Loucy (cell line): ENCODE measurements at regions not wholly inside any gene's neighbourhood (a gene's known extent, or its start where the extent isn't known, plus 50 kb on each side); places are given as distances from the start of the nearest gene placed in this dataset.

Experiments
- EZH2phosphoT487 ChIP-seq: fragments of 200-600 bp; IDR thresholded peaks from 2 replicates; pipeline ENCODE4 v1.6.1; 2018; ENCODE audit warnings: antibody characterized with exemption, mild to moderate bottlenecking, moderate library complexity, borderline replicate concordance
- TF ChIP-seq, protein P1 (sequence below): fragments of 200-600 bp; sonication (generic); conservative IDR thresholded peaks from 2 replicates; pipeline ENCODE4 v1.5.1; 2014; ENCODE audit warnings: mild to moderate bottlenecking, antibody characterized with exemption, low read length

- TF ChIP-seq, protein P1, sequence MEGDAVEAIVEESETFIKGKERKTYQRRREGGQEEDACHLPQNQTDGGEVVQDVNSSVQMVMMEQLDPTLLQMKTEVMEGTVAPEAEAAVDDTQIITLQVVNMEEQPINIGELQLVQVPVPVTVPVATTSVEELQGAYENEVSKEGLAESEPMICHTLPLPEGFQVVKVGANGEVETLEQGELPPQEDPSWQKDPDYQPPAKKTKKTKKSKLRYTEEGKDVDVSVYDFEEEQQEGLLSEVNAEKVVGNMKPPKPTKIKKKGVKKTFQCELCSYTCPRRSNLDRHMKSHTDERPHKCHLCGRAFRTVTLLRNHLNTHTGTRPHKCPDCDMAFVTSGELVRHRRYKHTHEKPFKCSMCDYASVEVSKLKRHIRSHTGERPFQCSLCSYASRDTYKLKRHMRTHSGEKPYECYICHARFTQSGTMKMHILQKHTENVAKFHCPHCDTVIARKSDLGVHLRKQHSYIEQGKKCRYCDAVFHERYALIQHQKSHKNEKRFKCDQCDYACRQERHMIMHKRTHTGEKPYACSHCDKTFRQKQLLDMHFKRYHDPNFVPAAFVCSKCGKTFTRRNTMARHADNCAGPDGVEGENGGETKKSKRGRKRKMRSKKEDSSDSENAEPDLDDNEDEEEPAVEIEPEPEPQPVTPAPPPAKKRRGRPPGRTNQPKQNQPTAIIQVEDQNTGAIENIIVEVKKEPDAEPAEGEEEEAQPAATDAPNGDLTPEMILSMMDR = no peak
- no peak for TF ChIP-seq EZH2phosphoT487
Measured at GRCh38 chr12:89924191-89924590, 215.6 kb upstream of the ATP2B1 start.
